Bone marrow (tissue), 2 donors: ENCODE measurements at regions not wholly inside any gene's neighbourhood (a gene's known extent, or its start where the extent isn't known, plus 50 kb on each side); places are given as distances from the start of the nearest gene placed in this dataset.

Experiments used
- DNase-seq, 2 donors: peaks; one replicate each; lab custom pipeline; 2025; lab: John Stamatoyannopoulos, UW

DNA sequence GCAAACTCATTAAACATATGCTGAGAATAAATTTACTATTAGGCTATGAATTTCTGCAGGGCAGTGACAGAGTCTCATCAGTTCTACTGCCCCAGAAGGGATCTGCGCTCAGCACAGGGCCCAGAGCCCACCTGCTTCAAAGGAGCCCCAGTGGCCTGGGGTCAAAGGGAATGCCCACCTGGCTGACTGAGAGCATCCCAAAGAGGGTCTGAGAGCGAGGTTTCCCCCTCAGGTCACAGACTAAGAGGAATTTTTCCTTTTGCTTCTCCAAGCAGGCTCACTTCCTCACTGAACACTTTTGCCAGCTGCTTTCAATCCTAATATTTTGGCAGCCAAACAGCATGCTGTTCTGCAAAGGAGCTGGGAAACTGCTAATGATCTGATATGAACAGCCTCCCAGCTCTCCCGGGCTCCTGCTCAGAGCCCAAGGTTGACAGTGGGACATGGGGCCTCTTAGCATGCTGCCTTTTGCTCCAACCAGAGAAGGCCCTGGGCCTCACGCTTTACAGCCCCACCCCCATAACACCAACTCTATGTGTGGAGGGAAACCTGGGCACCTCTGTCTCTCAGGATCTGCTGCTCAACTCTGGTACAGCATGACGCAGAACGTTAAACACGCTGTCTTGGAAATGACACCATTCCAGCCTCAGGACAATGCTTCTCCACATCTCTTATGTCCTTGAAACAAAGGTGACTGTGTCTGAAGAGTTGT is 70.7 kb upstream of the SYT6 start:
- DNase-seq: no peak

DNA sequence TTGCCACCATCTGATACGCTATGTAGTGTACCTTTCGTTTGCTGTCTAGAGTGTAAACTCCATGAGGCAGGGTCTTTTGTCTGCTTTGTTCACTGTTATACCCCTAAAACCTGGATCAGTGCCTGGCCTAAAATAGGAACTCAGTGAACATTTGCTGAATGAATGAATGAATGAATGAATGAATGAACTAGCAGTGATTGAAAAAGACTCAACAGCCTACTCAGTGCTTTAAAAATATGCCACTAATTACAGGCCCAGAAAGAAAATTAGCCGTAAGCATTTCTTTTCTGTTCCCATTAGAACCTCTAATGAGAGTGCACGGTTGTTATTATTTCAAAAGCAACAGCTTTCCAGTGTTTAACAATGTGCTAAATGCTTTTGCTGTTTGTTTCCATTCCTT is 69.3 kb upstream of the SYT6 start:
- DNase-seq: no peak

DNA sequence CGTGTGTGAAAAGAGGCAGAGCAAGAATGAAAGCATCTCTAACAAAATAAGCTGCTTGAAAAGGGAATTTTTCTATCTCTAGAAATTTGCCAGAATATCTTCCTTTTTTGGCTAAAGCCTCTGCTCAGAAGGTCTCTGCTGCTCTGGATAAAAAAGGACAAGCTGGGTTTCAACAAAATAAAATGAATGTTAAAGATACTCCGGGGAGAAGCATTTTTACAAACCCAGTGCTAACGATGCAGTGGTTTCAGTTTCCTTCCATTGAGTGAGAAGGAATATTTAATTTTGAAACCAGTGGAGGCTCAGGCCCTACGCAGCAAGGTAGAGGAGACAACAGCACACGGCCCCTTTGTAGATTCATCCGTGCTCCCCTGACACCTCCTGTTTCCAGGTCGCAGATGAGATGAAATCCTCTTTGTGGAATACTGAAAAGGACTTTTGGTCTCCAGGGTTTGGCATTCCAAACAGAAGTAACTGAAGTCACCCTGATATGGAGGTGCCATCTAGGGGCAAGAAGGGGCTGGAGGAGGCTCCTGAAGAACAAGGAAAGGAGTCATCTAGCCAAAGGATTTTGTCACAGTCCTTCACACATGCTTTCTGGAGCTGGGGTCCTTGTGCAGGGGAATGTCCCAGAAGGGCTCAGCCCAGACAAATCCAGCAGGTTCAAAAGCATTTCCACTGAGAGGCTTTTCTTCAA is 65.7 kb upstream of the SYT6 start:
- DNase-seq: no peak

DNA sequence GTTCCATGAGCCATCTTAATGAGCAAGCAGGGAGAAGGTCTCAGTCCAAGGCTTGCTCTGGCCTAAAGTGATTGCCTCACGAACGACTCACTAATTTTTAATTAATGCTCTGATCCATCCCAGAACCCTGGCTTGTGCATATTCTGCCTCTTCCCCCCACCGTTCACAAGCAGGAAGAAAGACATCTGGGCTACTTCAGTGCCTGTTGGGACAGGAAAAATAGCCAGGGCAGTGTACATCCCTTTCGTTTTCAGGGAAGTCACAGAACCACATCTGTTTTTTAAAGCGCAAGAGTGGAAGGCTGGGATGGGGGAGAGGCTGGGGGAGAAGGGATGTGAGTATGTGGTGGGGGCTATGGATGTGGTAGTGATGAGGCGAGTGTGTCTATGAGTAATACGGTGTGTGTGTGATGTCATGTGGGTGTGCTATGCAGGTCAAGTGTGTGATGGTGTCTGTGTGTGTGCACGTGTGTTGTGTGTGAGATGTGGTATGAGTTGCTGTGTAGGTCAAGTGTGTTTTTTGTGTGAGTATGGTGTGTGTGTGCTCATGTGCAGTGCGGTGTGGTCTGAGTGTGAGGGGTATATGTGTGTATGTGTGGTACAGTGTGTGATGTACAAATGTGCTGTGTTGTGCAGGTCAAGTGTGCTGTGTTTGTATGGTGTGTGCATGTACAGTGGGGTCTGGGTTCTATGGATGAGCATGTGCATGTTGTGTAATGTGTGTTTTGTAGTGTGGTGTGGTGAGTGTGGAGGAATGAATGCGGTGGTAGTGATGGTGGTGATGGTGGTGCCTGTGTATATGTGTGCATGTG is 64.9 kb upstream of the SYT6 start:
- DNase-seq: no peak

DNA sequence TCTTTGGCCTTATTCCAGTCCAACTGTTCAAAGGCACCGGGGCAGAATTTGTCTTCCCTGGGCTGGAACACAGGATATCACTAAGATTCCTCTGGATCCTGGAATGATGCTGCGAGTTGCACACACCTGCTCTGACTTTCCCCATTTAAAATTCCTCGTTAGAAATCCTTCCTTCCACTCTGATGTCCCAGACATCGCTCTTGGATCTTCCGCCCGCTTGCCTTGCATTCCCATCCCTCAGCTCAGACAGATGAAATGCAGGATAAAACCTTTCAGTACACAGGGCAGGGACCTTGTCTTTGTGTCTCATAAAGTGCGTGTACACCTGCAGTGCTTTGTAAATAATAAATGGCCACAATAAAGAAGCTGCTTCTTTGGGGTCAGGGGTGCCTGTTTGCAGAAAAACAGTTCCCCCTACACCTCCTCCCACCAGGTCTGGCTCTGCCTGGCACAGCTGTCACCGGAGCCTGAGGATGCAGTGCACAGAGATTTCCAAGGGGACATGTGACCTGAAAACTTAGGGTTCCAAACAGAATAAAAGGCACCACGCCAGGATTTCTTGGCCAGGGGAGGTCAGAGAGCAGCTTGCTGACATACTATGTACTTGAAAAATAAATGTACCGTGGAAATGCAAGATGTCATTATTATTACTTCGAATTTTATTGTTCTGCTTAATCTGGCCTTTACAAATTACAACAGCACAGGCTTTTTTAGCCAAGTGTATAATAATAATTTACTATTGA is 62.9 kb upstream of the SYT6 start:
- no peak for DNase-seq

DNA sequence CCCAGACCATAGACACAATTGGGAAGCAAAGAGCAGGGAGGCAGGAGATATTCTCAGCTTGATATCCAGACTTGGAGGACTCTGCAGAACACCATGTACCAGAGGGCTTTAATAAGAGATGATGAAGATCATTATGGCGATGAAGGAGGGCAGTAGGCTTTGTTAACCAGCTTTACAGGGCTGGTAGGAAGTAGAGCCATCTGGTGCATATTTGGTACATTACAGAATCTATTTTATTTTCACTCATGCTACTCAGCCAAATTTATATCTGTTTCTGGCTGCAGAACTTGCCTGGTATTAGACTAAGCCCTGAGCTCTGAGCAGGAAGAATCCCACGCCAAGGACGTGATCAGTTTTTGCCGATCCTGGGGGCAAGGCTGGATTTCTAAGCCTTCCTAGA is 61.8 kb upstream of the SYT6 start:
- DNase-seq: no peak

DNA sequence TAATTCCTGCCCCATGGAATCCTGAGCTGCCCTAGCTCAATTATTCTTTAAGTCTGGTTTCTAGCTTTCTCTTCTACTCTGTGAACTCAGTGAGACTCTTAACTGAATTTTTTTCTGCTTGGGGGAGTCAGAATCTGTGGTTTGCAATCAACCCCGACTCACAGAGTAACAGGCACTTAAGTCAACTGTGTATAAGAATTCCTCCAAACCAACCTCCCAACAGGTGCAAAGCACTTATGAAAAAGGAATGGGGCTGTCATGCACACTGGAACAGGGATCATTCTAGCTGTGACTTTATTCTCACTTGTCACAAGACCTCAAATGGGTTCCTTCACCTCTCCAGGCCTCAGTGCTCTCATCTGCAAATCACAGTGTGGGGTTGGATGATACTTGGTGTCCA is 60.3 kb upstream of the SYT6 start:
- DNase-seq: no peak

DNA sequence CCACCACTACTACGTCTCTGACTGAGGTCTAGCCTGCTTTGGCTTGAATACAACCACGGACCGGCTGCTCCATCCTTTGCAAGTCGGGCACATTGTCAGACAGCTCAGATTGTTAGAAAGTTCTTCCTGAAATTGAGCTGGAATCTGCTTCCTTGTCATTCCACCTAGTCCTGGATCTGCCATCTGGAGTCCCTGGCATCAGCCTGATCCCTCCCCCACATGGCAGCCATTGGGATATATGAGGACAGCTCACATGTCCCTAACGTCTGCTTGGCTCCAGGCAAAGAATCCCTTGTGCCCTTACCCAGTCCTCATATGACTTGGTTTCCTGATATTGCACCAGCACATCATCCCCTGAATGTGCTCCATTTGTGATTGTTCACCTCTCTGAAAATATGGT is 56.3 kb upstream of the SYT6 start:
- no peak for DNase-seq

DNA sequence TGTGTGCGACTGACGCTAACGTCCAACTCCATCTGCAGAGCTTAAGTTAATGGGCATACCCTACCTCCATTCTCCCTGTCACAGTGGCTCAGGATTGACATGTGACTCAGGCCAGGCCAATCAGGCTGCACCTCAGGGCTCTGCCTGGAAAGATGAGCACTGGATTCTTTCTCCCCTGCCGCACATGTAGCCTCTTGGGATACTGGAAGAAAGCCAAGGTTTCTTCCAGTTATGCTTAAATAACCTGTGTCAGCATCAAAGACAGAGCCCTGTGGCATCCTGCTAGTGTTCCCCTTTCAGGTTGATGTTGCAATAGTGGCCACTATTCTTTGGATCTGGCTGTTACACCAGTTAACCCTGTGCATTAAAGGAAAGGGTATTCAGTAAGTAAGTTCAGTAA is 55.0 kb upstream of the SYT6 start:
- DNase-seq: no peak

DNA sequence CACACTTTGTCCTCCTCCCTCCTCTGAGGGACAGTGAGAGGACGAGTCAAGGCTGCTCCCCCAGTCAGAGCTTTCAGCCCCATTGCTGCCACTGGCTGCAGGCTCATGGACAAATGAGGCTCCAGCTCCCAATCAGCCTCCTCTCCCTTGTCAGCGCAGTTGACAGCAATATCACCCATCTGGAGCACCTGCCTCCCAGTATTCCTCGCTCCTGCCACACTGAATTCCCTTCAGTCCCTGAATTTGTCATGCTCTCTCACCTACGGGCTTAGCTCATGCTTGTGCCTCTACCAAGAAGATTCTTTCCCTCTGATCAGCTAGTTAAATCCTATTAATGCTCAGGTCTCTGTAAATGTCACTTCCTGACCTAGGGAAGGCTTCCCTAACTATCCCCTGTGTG is 54.4 kb upstream of the SYT6 start:
- no peak for DNase-seq

DNA sequence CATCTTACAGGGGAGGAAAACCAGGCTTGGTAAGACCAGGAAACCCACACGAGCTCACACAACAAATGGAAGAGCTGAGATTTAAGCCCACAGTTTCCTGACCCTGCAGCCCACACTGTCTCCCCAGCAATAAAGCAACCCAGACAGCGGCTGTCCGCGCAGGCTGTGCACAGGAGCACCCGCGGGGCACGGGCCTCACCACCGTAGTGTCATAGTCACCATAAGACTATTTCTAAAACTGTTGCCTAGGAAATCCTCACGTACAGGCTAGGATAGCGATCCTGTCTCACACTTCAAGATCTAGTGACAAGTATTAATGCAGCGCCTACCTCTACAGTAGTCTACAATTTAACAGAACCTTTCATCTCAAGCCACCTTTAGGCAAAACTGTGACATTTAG is 54.0 kb upstream of the SYT6 start:
- no peak for DNase-seq

DNA sequence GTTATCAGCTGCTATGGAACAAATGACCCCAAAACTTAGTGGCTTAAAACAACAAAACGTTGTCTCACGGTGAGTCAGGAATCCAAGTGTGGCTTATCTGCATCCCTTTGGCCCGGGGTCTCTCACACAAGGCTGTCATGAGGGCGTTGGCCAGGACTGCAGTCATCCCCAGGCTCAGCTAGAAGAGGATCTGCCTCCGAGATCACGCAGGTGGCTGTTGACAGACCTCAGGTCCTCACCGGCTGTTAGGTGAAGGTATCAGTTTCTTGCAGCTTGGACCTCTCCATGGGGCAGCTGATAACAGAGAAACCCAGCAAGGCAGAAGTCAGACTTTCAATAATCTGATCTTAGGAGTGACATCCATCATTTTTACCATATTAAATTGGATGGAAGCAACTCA is 52.7 kb upstream of the SYT6 start:
- DNase-seq: no peak

DNA sequence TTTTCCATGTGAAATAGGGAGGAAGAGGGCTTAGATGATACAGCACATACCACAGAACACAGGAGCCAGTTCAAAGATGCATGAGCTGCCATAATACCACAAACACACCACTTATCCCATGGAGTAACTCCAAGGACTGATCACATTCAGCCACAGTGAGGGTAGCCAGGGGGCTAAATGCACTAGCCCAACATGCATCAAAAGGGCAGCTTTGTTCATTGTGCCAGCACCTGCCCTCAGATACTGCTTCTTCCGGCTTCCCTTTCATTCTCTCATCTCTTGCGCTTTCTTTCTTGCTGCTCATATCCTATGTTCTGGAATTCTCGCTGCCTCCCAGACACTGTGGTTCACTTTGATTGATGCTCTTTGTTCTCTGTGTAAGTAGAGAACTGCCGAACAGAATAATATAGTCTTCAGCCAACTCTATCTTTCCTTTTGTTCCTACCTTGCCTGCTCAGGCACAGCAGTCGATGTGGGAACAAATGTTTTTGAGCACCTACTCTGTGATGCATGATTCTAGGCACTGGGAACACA is 50.0 kb upstream of the SYT6 start:
- DNase-seq: no peak
